ENCODE measurements at regions not wholly inside any gene's neighbourhood (a gene's known extent, or its start where the extent isn't known, plus 50 kb on each side); places are given as distances from the start of the nearest gene placed in this dataset.

DNA sequence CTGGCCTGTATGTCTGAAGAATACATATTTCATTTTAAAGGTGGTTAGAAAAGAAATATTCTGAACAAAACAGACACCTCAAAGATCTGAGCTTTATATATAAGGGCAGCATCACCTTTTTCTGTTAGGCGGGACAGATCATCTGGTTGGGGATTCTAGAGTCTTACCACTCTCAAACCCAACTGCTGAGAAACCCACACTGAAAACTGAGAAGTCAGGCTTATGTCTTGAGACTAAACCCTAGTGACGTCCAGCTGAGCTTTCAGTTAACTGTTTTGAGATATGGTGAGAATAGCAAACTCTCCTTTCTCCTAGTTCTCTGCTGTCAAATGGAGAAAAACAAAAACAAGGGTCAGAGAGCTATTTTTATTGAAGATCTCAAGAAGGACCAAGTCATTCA lies 63.7 kb upstream of the CCN6 start:
- no peak overlapping the region for H3K4me3 Mint-ChIP-seq
- ATAC-seq: no peak

DNA sequence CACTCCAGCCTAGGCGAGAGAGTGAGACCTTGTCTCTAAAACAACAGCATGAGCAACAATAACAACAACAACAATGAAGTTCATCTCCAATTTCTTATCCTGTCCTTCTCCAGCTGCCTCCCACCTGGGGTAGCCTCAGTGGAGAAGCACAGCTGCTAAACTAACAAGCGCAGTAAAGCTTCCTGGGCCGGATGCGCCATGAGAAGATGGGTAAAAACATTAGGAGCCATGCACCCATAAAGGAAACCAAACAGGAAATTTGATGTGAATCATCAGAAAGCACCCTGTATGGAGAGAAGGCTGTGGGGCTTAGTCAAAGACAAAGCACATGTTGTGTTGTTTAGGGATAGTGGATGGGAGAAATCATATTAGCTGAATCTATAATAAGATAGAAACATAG lies 61.1 kb upstream of the CCN6 start:
- no peaks in the 10 kb centered on the region for H3K27me3 Mint-ChIP-seq (ENCODE audit: low read depth)
- H3K9me3 Mint-ChIP-seq (ENCODE audit: insufficient read depth): no peaks in the 10 kb centered on the region
- H3K27ac Mint-ChIP-seq: peak overlapping the region; percentile 54
- peak; percentile 55 for ATAC-seq
- CTCF ChIA-PET: interaction anchor here (0.7 to 3.5 kb wide), 22 partner anchors 15 to 734 kb away, joined by 3 to 29 read pairs (median 3); partner anchors contain the start of gene FYN
- peaks cover 3% of the 10 kb centered on the region for H3K36me3 Mint-ChIP-seq (ENCODE audit: low read depth)
- DNase-seq: peak; percentile 58
- peaks cover 81% of the 10 kb centered on the region for H3K4me1 Mint-ChIP-seq (ENCODE audit: low read depth)
- POLR2A ChIA-PET: interaction anchor here (0.6 to 1.8 kb wide), 5 partner anchors 16 to 290 kb away, joined by 3 to 7 read pairs (median 3); partner anchors contain the start of gene FYN
- no peak overlapping the region for H3K4me3 Mint-ChIP-seq

More for the DNA sequence above, 63.7 kb upstream of the CCN6 start:
- CTCF ChIA-PET: interaction anchor here (0.7 to 2.3 kb wide), 10 partner anchors 16 to 731 kb away, joined by 3 to 11 read pairs (median 3); partner anchors contain the start of gene FYN
- H3K27me3 Mint-ChIP-seq (ENCODE audit: low read depth): no peaks in the 10 kb centered on the region
- peak overlapping the region; percentile 82 for H3K27ac Mint-ChIP-seq
- H3K36me3 Mint-ChIP-seq (ENCODE audit: low read depth): peaks cover 3% of the 10 kb centered on the region
- peaks cover 83% of the 10 kb centered on the region for H3K4me1 Mint-ChIP-seq (ENCODE audit: low read depth)
- DNase-seq: no peak
- POLR2A ChIA-PET: interaction anchor here (1.0 kb wide), 1 partner anchor 153 kb away, joined by 3 read pairs; no protein-coding TSS in a partner anchor
- H3K9me3 Mint-ChIP-seq (ENCODE audit: insufficient read depth): no peaks in the 10 kb centered on the region

DNA sequence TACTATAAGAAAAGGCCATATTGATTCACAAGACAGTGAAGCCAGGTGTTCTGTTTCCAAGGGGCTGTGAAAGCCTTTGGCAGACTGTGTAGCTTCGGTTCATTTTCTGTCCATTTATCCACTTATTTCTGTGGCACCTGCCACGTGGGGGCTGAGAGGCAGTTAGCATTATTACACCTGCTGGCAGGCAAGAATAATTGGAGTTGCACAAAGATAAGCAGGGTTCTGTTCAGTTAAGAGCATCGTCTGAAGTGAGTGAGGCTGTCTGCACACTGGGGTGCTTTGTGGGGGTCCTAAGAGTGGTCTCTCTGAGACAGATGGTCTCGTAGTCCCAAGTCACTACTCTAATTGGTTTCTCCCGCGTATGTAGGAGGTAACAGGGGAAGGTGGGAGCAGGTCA lies 60.6 kb upstream of the CCN6 start:
- Mint-ChIP-seq H3K27me3 (ENCODE audit: low read depth) (no peaks in the 10 kb centered on the region), H3K36me3 (ENCODE audit: low read depth) (peaks cover 3% of the 10 kb centered on the region), H3K4me3 (no peak overlapping the region), H3K27ac (peak overlapping the region; percentile 54), H3K9me3 (ENCODE audit: insufficient read depth) (no peaks in the 10 kb centered on the region), H3K4me1 (ENCODE audit: low read depth) (peaks cover 78% of the 10 kb centered on the region)
- DNase-seq (no peak), ATAC-seq (no peak)
- POLR2A ChIA-PET: interaction anchor here (0.6 to 1.8 kb wide), 3 partner anchors 16 to 290 kb away, joined by 3 to 7 read pairs (median 3); partner anchors contain the start of gene FYN
- CTCF ChIA-PET: interaction anchor here (0.7 to 3.5 kb wide), 17 partner anchors 15 to 734 kb away, joined by 3 to 29 read pairs (median 4); partner anchors contain the start of gene FYN

DNA sequence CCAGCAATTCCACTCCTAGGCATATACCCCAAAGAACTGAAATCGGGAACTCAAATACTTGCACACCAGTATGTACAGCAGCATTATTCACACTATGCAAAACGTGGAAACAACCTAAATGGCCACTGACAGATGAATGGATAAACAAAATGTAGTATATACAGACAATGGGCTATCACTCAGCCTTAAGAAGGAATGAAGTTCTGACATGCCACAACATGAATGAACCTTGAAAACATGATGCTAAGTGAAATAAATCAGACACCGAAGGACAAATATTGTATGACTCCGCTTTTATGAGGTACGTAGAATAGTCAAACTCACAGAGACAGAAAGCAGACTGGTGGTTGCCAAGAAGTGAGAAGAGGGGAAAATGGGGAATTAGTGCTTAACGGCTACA lies 59.1 kb upstream of the CCN6 start:
- Mint-ChIP-seq H3K36me3 (ENCODE audit: low read depth) (no peaks in the 10 kb centered on the region), H3K4me3 (no peak overlapping the region), H3K9me3 (ENCODE audit: insufficient read depth) (no peaks in the 10 kb centered on the region), H3K27ac (no peak overlapping the region), H3K4me1 (ENCODE audit: low read depth) (peaks cover 63% of the 10 kb centered on the region), H3K27me3 (ENCODE audit: low read depth) (no peaks in the 10 kb centered on the region)
- ChIA-PET CTCF (interaction anchor here (0.9 to 3.5 kb wide), 3 partner anchors 22 to 285 kb away, joined by 3 to 29 read pairs (median 6); no protein-coding TSS in a partner anchor), POLR2A (no interaction called here)
- ATAC-seq: no peak
- DNase-seq: no peak

DNA sequence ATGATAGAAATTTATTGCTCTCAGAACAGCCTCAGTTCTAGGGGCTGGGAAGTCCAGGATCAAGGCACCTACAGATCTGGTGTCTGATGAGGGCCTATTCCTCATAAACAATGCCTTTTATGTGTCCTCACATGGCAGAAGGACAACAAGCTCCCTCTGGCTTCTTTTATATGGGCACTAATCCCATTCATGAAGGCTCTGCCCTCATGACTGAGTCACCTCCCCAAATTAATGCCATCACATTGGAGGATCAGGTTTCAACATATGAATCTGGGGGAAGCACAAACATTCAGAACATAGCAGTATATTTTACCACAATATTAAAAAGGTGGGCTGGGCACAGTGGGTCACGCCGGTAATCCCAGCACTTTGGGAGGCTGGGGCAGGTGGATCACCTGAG lies 58.5 kb upstream of the CCN6 start:
- no peaks in the 10 kb centered on the region for H3K9me3 Mint-ChIP-seq (ENCODE audit: insufficient read depth)
- H3K27ac Mint-ChIP-seq: no peak overlapping the region
- ChIA-PET POLR2A (no interaction called here), CTCF (interaction anchor here (0.9 to 3.4 kb wide), 7 partner anchors 22 to 736 kb away, joined by 3 to 45 read pairs (median 6); a partner anchor contains a TSS)
- no peaks in the 10 kb centered on the region for H3K27me3 Mint-ChIP-seq (ENCODE audit: low read depth)
- H3K36me3 Mint-ChIP-seq (ENCODE audit: low read depth): no peaks in the 10 kb centered on the region
- peaks cover 57% of the 10 kb centered on the region for H3K4me1 Mint-ChIP-seq (ENCODE audit: low read depth)
- no peak overlapping the region for H3K4me3 Mint-ChIP-seq
- ATAC-seq (no peak), DNase-seq (no peak)

DNA sequence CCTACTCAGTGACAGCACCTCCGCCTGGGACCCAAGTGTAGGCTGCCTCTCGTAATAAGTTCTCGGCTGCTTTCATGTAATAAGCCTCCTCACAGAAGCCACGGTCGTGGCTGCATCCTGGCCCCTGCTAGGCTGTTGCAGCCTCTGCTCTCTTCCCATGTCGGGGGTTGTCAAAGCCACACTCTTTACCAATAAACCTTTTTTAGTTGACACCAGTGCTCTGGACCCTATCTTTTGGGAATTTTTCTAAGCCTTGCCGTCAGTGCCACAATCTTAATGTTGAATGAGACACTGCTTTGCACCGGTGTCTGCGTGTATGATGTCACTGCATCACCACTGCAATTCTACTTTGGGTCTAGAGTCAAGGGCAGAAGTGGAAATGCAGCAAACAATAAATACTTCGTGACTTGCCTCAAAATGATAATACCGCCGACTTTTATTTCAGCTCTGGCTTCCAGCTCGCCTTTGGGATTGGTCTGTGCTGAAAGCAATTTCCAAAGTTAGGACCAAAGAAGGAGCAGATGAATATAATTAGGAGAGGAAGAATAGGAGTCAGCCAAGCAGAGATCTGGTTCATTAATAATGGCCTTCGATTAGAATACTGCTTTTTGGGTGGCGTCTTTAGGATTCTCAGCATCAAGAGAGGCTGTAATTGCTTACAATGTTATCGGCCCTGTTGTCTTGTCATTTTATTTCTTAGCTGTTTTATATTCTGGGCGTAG lies 57.6 kb upstream of the CCN6 start:
- ATAC-seq (peak; percentile 40), DNase-seq (peak; percentile 39)
- ChIA-PET CTCF (interaction anchor here (0.9 to 3.4 kb wide), 20 partner anchors 12 to 786 kb away, joined by 3 to 45 read pairs (median 6); partner anchors contain the start of gene FYN), POLR2A (no interaction called here)
- peak overlapping the region; percentile 73 for H3K27ac Mint-ChIP-seq
- H3K27me3 Mint-ChIP-seq (ENCODE audit: low read depth): no peaks in the 10 kb centered on the region
- no peaks in the 10 kb centered on the region for H3K9me3 Mint-ChIP-seq (ENCODE audit: insufficient read depth)
- H3K4me3 Mint-ChIP-seq: peak overlapping the region; percentile 60
- no peaks in the 10 kb centered on the region for H3K36me3 Mint-ChIP-seq (ENCODE audit: low read depth)
- peaks cover 49% of the 10 kb centered on the region for H3K4me1 Mint-ChIP-seq (ENCODE audit: low read depth)

DNA sequence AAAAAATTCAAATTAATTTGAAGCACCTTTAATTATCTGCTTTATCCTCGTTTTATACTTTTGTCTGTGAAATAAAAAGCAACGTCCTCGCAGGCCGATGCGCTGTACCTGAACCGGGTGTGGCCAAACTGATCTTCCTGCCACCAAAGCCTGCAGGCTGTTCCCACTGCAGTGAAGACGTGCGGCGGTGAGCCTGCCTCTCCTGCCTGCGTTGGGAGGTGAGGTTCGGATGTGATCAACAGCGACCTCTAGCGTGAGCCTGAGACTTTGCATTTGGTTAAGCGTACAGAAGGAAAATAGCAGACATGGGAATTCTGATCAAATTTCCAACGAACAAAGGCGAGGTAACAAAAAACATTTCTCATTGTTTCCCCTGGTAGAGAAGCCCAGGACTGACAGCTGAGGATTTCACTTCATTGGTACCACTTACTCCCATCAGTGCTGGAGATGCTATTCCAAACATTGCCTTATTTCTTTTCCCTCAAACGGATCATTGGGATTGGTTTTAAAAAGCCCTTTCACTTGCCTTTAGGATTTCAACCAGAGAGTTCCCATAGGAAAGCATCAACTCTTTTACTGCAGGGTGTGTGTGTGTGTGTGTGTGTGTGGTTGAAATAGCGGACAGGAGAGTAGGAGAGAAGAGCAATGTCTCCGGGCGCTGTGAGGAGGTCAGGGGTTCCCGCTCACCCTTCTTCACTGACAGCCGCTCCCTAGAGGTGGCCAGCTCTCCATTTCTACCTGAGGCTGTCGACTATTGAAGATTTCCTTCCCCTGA lies 56.6 kb upstream of the CCN6 start:
- Mint-ChIP-seq H3K4me3 (peak overlapping the region; percentile 60), H3K4me1 (ENCODE audit: low read depth) (peaks cover 42% of the 10 kb centered on the region), H3K9me3 (ENCODE audit: insufficient read depth) (no peaks in the 10 kb centered on the region), H3K27me3 (ENCODE audit: low read depth) (no peaks in the 10 kb centered on the region), H3K36me3 (ENCODE audit: low read depth) (no peaks in the 10 kb centered on the region), H3K27ac (peak overlapping the region; percentile 73)
- ATAC-seq (peak; percentile 85), DNase-seq (peak; percentile 85)
- ChIA-PET POLR2A (no interaction called here), CTCF (interaction anchor here (0.7 to 3.4 kb wide), 25 partner anchors 10 to 787 kb away, joined by 3 to 45 read pairs (median 5); partner anchors contain the start of gene FYN)

DNA sequence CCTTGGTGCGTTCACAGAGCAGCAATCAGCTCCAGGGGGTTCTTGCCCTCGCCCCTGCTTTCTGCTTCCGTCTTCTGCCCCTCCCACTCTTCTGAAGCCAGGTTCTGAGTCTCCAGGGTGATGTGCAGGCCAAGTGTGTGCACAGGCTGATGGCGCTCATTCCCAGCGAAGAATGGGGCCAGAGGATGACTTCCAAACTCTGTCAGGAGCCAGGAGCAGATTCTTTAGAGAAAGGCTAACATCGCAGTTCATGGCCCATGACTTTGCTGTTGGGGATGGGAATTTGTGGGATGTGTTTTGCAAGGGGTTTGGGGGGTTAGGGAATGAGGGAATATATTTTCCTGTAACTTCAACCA lies 56.1 kb upstream of the CCN6 start:
- no peak for DNase-seq
- Mint-ChIP-seq H3K4me3 (no peak overlapping the region), H3K27ac (no peak overlapping the region), H3K36me3 (ENCODE audit: low read depth) (no peaks in the 10 kb centered on the region), H3K9me3 (ENCODE audit: insufficient read depth) (no peaks in the 10 kb centered on the region), H3K27me3 (ENCODE audit: low read depth) (no peaks in the 10 kb centered on the region), H3K4me1 (ENCODE audit: low read depth) (peaks cover 36% of the 10 kb centered on the region)
- CTCF ChIA-PET: interaction anchor here (0.7 to 3.4 kb wide), 17 partner anchors 10 to 788 kb away, joined by 3 to 45 read pairs (median 6); no protein-coding TSS in a partner anchor
- no peak for ATAC-seq
- POLR2A ChIA-PET: no interaction called here

DNA sequence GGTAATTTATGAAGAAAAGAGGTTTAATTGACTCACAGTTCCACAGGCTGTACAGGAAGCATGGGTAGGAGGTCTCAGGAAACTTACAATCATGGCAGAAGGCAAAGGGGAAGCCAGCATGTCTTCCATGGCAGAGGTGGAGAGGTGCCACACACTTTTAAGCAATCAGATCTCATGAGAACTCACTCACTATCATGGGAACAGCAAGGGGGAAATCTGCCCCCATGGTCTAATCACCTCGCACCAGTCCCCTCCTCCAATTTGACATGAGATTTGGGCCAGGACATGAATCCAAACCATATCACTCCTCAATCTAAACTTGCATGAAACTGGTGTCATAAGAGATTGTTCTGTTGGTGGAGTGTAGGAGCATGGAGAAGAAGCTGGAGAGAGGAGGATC lies 51.6 kb upstream of the CCN6 start:
- no peaks in the 10 kb centered on the region for H3K27me3 Mint-ChIP-seq (ENCODE audit: low read depth)
- ChIA-PET POLR2A (interaction anchor here (0.6 kb wide), 1 partner anchor 25 kb away, joined by 3 read pairs; no protein-coding TSS in a partner anchor), CTCF (interaction anchor here (1.0 kb wide), 1 partner anchor 41 kb away, joined by 4 read pairs; no protein-coding TSS in a partner anchor)
- H3K9me3 Mint-ChIP-seq (ENCODE audit: insufficient read depth): no peaks in the 10 kb centered on the region
- H3K4me1 Mint-ChIP-seq (ENCODE audit: low read depth): peaks cover 3% of the 10 kb centered on the region
- H3K27ac Mint-ChIP-seq: no peak overlapping the region
- no peak for ATAC-seq
- no peak overlapping the region for H3K4me3 Mint-ChIP-seq
- H3K36me3 Mint-ChIP-seq (ENCODE audit: low read depth): no peaks in the 10 kb centered on the region
- DNase-seq: no peak

Measured in activated CD8-positive, alpha-beta T cell treated with anti-CD3 and anti-CD28 coated beads, Interleukin-2, amount 10 ng/mL, durations not matched to agents 7 days and 5 days (primary cell).